Sigmoid colon (tissue), 6 donors: ENCODE measurements at regions not wholly inside any gene's neighbourhood (a gene's known extent, or its start where the extent isn't known, plus 50 kb on each side); places are given as distances from the start of the nearest gene placed in this dataset.

Source experiments
- DNase-seq: peaks from one replicate; pipeline ENCODE4 v3.0.0-alpha.2; 2019
- H3K27ac ChIP-seq, 4 donors: fragments of 200-600 bp; sonication (generic); one replicate each; pipeline ENCODE4 v1.5.1; 2016 to 2019; ENCODE audit warnings: mild to moderate bottlenecking in 1 of 4
- H3K27me3 ChIP-seq, 3 donors: fragments of 200-600 bp; sonication (generic); one replicate each; pipeline ENCODE4 v1.5.1; 2019; ENCODE audit warnings: mild to moderate bottlenecking in 1 of 3
- H3K36me3 ChIP-seq, 4 donors: fragments of 200-600 bp; sonication (generic); one replicate each; pipeline ENCODE4 v1.5.1; 2016 to 2019
- H3K4me1 ChIP-seq, 4 donors: fragments of 200-600 bp; sonication (generic); one replicate each; pipeline ENCODE4 v1.5.1; 2017 to 2019
- H3K4me3 ChIP-seq, 4 donors: fragments of 200-600 bp; sonication (generic); one replicate each; pipeline ENCODE4 v1.5.1; 2017 to 2019; ENCODE audit warnings: mild to moderate bottlenecking in 2 of 4, moderate library complexity in 1 of 4
- H3K9me3 ChIP-seq, 4 donors: fragments of 200-600 bp in 3 of 4; sonication (generic) in 3 of 4; one replicate each; pipeline versions ENCODE4 v1.5.1 to v1.6.1; 2013 to 2019
- EP300 ChIP-seq, 4 donors: sonication (generic); formaldehyde crosslinking; IDR thresholded peaks; one replicate each; pipeline ENCODE4 v1.6.1; 2017; ENCODE audit warnings: antibody characterized with exemption in 4 of 4
- POLR2A ChIP-seq, 2 donors: fragments of 450-650 bp; IDR thresholded peaks; one replicate each; pipeline ENCODE4 v1.6.1; 2016; ENCODE audit warnings: antibody characterized with exemption in 2 of 2, mild to moderate bottlenecking in 2 of 2, moderate library complexity in 2 of 2
- POLR2AphosphoS5 ChIP-seq, 4 donors: sonication (generic); formaldehyde crosslinking; IDR thresholded peaks; one replicate each; pipeline ENCODE4 v1.6.1; 2017; ENCODE audit warnings: antibody characterized with exemption in 4 of 4
- WGBS, 2 donors: extraction: QIAGEN DNeasy Blood & Tissue Kit; methylation state at CpG; one replicate each; pipeline ENCODE4 v1.1.7; 2013; 5-methylcytosine and 5-hydroxymethylcytosine counted together
- intact Hi-C: fragments of 100-400 bp; cut with DNase I; formaldehyde crosslinking; loops from one replicate; pipeline ENCODE4 v1.15.1; 2023
- TF ChIP-seq, protein P1 (sequence below), 4 experiments: fragments of 450-650 bp in 3 of 4; fragments of 200-600 bp in 1 of 4; IDR thresholded peaks; one replicate each; pipeline ENCODE4 v1.5.1; 2016 to 2019; ENCODE audit warnings: antibody characterized with exemption in 4 of 4, mild to moderate bottlenecking in 3 of 4, moderate library complexity in 2 of 4
- donor health status: healthy with polysubstance abuse.
- donor health status: healthy.

DNA sequence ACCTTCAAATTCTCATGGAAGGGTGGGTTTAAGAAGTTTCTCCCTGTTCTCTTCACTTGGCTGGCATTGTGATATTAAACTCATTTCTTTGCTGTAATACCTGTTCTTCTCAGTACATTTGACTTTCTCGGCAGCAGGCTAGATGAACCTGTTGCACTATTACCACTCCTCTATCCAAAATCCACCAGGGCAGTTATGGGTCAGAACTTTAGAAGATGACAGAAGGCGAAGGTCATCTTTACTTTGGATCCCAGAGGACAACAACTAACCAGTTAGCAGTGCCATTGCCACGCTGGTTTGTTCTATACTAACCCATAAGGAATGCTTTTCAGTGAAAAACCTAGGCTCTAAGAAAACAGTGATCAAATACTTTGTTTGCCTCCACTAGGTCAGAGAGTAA lies 901.0 kb downstream of the TSN start:
- TF ChIP-seq EP300 (IDR thresholded peaks at IDR 0.05) (no peak), POLR2A (IDR thresholded peaks at IDR 0.05) (no peak), POLR2AphosphoS5 (IDR thresholded peaks at IDR 0.05) (no peak)
- TF ChIP-seq, protein P1, sequence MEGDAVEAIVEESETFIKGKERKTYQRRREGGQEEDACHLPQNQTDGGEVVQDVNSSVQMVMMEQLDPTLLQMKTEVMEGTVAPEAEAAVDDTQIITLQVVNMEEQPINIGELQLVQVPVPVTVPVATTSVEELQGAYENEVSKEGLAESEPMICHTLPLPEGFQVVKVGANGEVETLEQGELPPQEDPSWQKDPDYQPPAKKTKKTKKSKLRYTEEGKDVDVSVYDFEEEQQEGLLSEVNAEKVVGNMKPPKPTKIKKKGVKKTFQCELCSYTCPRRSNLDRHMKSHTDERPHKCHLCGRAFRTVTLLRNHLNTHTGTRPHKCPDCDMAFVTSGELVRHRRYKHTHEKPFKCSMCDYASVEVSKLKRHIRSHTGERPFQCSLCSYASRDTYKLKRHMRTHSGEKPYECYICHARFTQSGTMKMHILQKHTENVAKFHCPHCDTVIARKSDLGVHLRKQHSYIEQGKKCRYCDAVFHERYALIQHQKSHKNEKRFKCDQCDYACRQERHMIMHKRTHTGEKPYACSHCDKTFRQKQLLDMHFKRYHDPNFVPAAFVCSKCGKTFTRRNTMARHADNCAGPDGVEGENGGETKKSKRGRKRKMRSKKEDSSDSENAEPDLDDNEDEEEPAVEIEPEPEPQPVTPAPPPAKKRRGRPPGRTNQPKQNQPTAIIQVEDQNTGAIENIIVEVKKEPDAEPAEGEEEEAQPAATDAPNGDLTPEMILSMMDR (IDR thresholded peaks at IDR 0.05), result no peak
- 90% methylated on average over 3 of the region's 3 CpGs for whole genome bisulfite sequencing, 2 donors
- H3K27ac ChIP-seq, result no peak overlapping the region
- no peaks in the 10 kb centered on the region for H3K4me1 ChIP-seq
- intact Hi-C loops, result no loop called here
- H3K36me3 ChIP-seq, result no peaks in the 10 kb centered on the region
- H3K4me3 ChIP-seq, result no peak overlapping the region
- H3K9me3 ChIP-seq, result no peaks in the 10 kb centered on the region
- H3K27me3 ChIP-seq, result no peaks in the 10 kb centered on the region
- DNase-seq, result no peak

DNA sequence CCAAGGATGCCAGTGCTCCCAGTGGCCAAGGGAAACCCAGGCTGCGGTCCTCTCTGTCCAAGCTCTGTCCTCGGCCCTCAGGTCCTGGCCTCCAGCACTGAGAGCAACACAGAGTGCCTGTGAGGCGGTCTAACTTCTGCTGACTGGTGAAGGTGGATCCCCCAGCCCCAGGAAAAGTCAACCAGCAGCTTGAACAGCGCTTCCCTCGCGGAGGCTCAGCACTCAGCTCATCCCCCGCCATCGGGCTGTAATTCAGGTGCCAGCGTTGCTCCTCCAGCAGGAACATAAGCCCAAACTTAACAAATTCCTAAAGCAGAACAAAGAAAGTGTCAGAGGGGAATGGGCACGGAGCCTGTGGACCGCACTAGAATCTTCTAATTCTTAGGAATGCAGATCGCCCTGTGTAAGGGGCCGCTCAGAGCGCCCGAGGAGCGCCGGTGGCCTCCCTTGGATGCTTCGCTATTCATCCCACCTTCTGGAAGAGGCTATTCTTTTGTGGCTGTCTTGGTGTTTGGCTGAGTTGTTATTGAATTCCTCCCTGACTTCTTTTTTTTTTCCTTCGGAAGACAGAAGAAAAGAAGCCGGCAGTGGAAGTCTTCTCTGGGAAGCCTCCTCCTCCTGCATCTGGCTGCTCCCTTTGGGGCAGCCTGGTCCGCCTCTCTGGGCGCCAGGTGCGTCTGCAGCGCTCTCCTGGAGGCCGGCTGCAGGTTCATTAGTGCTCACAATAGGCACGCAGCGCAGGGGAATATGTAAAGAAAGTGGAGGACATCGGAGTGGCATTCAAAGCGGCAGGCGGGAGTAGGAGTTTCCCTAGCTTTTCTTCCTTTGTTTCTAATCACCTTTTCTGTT lies 905.6 kb downstream of the TSN start:
- intact Hi-C loops, result no loop called here
- no peaks in the 10 kb centered on the region for H3K9me3 ChIP-seq

DNA sequence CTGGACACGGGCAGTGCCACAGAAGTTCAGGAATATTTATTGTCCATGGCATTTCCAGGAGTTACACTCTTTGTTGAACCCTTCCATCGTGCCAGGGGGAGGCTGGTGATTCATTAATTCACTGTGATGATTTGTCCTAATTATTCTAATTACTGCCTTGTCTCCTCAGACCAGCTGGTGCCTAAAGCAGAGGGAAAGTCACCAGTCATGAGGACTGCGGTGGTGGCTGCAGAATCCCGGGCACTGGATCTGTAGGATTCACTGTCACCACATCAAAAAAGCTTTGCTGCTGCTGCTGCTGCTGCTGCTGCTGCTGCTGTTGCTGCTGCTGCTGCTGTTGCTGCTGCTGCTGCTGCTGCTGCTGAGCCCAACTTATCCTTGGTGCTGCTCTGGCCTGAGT lies 908.2 kb downstream of the TSN start:
- 81% methylated on average over 4 of the region's 4 CpGs for WGBS, 2 donors
- Histone ChIP-seq H3K4me3 (no peak overlapping the region), H3K4me1 (no peaks in the 10 kb centered on the region), H3K9me3 (no peaks in the 10 kb centered on the region), H3K27ac (no peak overlapping the region), H3K27me3 (no peaks in the 10 kb centered on the region), H3K36me3 (no peaks in the 10 kb centered on the region)
- TF ChIP-seq POLR2AphosphoS5 (IDR thresholded peaks at IDR 0.05), result no peak
- TF ChIP-seq, protein P1 (IDR thresholded peaks at IDR 0.05), result no peak
- TF ChIP-seq POLR2A (IDR thresholded peaks at IDR 0.05), result no peak
- no peak for TF ChIP-seq EP300 (IDR thresholded peaks at IDR 0.05)
- intact Hi-C loops, result no loop called here
- no peak for DNase-seq

More for the DNA sequence above, 905.6 kb downstream of the TSN start:
- H3K4me1 ChIP-seq, result no peaks in the 10 kb centered on the region
- TF ChIP-seq EP300 (IDR thresholded peaks at IDR 0.05), result no peak
- TF ChIP-seq POLR2A (IDR thresholded peaks at IDR 0.05), result no peak
- no peaks in the 10 kb centered on the region for H3K27me3 ChIP-seq
- H3K4me3 ChIP-seq, result no peak overlapping the region
- WGBS, 2 donors, result 20 to 24% methylated on average over 30 of the region's 30 CpGs
- no peaks in the 10 kb centered on the region for H3K36me3 ChIP-seq
- no peak for DNase-seq
- no peak overlapping the region for H3K27ac ChIP-seq

DNA sequence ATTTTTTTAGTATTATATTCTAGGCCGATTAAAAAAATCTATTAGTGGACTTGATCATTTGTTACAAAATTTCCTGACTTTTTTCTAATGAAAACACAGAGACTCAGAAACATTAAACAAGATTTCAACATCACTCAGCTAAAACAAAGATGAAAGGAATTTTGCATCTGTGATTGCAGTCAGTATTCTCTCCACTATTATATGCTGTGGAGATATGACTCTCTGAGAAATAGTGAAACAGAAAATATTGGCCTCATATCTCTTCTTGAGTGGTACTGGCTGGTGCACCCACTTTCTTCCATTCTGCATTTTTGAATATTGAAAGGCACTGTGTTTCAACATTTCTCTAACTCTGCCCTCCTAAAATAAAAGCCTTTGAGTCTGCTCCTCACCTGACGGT lies 914.2 kb downstream of the TSN start:
- WGBS, 2 donors, result 86 to 90% methylated on average over 2 of the region's 2 CpGs
- no peak overlapping the region for H3K27ac ChIP-seq
- H3K4me3 ChIP-seq, result no peak overlapping the region
- no peaks in the 10 kb centered on the region for H3K9me3 ChIP-seq
- TF ChIP-seq, protein P1 (IDR thresholded peaks at IDR 0.05), result no peak
- no peak for TF ChIP-seq POLR2AphosphoS5 (IDR thresholded peaks at IDR 0.05)
- TF ChIP-seq EP300 (IDR thresholded peaks at IDR 0.05), result no peak
- no peak for TF ChIP-seq POLR2A (IDR thresholded peaks at IDR 0.05)
- no peaks in the 10 kb centered on the region for H3K36me3 ChIP-seq
- H3K4me1 ChIP-seq, result no peaks in the 10 kb centered on the region
- H3K27me3 ChIP-seq, result no peaks in the 10 kb centered on the region
- intact Hi-C loops, result no loop called here
- no peak for DNase-seq

DNA sequence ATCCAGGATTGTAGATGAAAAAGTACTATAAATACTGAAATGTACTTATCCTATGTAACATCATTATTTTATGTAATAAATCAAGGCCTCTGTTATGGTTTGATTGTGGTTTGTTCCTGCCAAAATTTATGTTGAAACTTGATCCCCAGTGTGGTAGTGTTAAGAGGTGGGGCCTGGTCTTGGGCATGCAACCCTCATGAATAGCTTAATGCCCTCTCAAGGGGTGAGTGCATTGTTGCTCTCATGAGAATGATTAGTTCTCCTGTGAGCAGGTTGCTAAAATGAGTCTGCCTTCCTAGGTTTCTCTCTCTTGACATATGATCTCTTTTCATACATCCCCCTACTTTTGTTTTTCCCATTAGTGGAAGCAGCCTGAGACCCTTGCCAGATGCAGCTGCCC lies 915.4 kb downstream of the TSN start:
- intact Hi-C loops, result no loop called here
- Histone ChIP-seq H3K27ac (no peak overlapping the region), H3K36me3 (no peaks in the 10 kb centered on the region), H3K9me3 (no peaks in the 10 kb centered on the region), H3K4me3 (no peak overlapping the region), H3K27me3 (no peaks in the 10 kb centered on the region), H3K4me1 (no peaks in the 10 kb centered on the region)
- TF ChIP-seq POLR2AphosphoS5 (IDR thresholded peaks at IDR 0.05) (no peak), EP300 (IDR thresholded peaks at IDR 0.05) (no peak), POLR2A (IDR thresholded peaks at IDR 0.05) (no peak)
- TF ChIP-seq, protein P1 (IDR thresholded peaks at IDR 0.05), result no peak
- DNase-seq, result no peak
